Prostate gland (tissue), 2 donors: ENCODE measurements at regions not wholly inside any gene's neighbourhood (a gene's known extent, or its start where the extent isn't known, plus 50 kb on each side); places are given as distances from the start of the nearest gene placed in this dataset.
"Not testable (repeated sequence)": the region's sequence is repeated elsewhere in the genome, so short reads cannot be mapped to it uniquely, and the experiment has no call there.

ENCODE experiments used
- DNase-seq: peaks from one replicate; pipeline ENCODE4 v3.0.0-alpha.2; 2019; ENCODE audit warnings: low spot score
- H3K27ac ChIP-seq, 2 donors: fragments of 200-600 bp; sonication (generic); 2 replicates each; pipeline ENCODE4 v1.5.1; 2017 to 2019
- H3K27me3 ChIP-seq: fragments of 200-600 bp; sonication (generic); replicated peaks from 2 replicates; pipeline ENCODE4 v1.5.1; 2019; ENCODE audit not compliant: insufficient read depth
- H3K36me3 ChIP-seq, 2 donors: fragments of 200-600 bp; sonication (generic); 1 replicate in 1 of 2; 2 replicates in 1 of 2; pipeline versions ENCODE4 v1.5.1 to v1.8.1; 2017 to 2019
- H3K4me1 ChIP-seq: fragments of 200-600 bp; sonication (generic); replicated peaks from 2 replicates; pipeline ENCODE4 v1.5.1; 2019
- H3K4me3 ChIP-seq, 2 donors: fragments of 200-600 bp; sonication (generic); 2 replicates each; pipeline ENCODE4 v1.5.1; 2017 to 2019
- H3K9me3 ChIP-seq: fragments of 200-600 bp; sonication (generic); 2 replicates; pipeline ENCODE4 v1.5.1; 2017
- CTCF ChIP-seq, 4 experiments: fragments of 200-600 bp in 2 of 4; fragments of 450-650 bp in 2 of 4; sonication (generic) in 2 of 4; IDR thresholded peaks; 1 replicate in 3 of 4; 2 replicates in 1 of 4; pipeline ENCODE4 v1.5.1; 2016 to 2019; ENCODE audit warnings: antibody characterized with exemption in 4 of 4, mild to moderate bottlenecking in 2 of 4, moderate library complexity in 2 of 4
- POLR2A ChIP-seq: fragments of 450-650 bp; IDR thresholded peaks from one replicate; pipeline ENCODE4 v1.6.1; 2016; ENCODE audit warnings: antibody characterized with exemption, mild to moderate bottlenecking
- POLR2AphosphoS5 ChIP-seq: sonication (generic); formaldehyde crosslinking; IDR thresholded peaks from one replicate; pipeline ENCODE4 v1.6.1; 2017; ENCODE audit warnings: antibody characterized with exemption
- WGBS: methylation state at CpG from one replicate; pipeline ENCODE4 v1.1.5; 2018; 5-methylcytosine and 5-hydroxymethylcytosine counted together
- intact Hi-C: fragments of 100-400 bp; cut with DNase I; formaldehyde crosslinking; loops from one replicate; pipeline ENCODE4 v1.14.2; 2022

GRCh38 chr6:121697921-121698320 is 262.5 kb downstream of the GJA1 start:
- WGBS: 12% methylated on average over 6 of the region's 6 CpGs
- Histone ChIP-seq H3K4me3 (no peak overlapping the region), H3K27me3 (no peaks in the 10 kb centered on the region), H3K27ac (peak overlapping the region; percentile 5 to 39), H3K4me1 (no peaks in the 10 kb centered on the region), H3K36me3 (no peaks in the 10 kb centered on the region), H3K9me3 (no peaks in the 10 kb centered on the region)
- intact Hi-C loops: loop anchor here (5.0 kb wide), 1 partner anchor 201 kb away; no protein-coding TSS in a partner anchor
- no peak for TF ChIP-seq CTCF (IDR thresholded peaks at IDR 0.05)
- peak; percentile 34 for TF ChIP-seq POLR2AphosphoS5
- no peak for TF ChIP-seq POLR2A
- DNase-seq: no peak

GRCh38 chr6:121698617-121699016 is 263.2 kb downstream of the GJA1 start:
- no peaks in the 10 kb centered on the region for H3K9me3 ChIP-seq
- H3K27me3 ChIP-seq: no peaks in the 10 kb centered on the region
- no peaks in the 10 kb centered on the region for H3K4me1 ChIP-seq
- H3K4me3 ChIP-seq: no peak overlapping the region
- intact Hi-C loops: loop anchor here (5.0 kb wide), 1 partner anchor 201 kb away; no protein-coding TSS in a partner anchor
- no peak for DNase-seq
- TF ChIP-seq POLR2AphosphoS5 (no peak), CTCF (IDR thresholded peaks at IDR 0.05) (no peak), POLR2A (no peak)
- H3K36me3 ChIP-seq: no peaks in the 10 kb centered on the region
- no peak overlapping the region for H3K27ac ChIP-seq

GRCh38 chr6:121703129-121703528 is 267.7 kb downstream of the GJA1 start:
- H3K36me3 ChIP-seq, DNase-seq, H3K4me3 ChIP-seq, H3K27ac ChIP-seq, H3K27me3 ChIP-seq, H3K9me3 ChIP-seq, H3K4me1 ChIP-seq, intact Hi-C loops: not testable (repeated sequence)
- WGBS: 77% methylated on average over 8 of the region's 8 CpGs

GRCh38 chr6:121711472-121711871 is 276.0 kb downstream of the GJA1 start:
- DNase-seq: no peak
- no peak for TF ChIP-seq CTCF (IDR thresholded peaks at IDR 0.05)
- no peak for TF ChIP-seq POLR2AphosphoS5
- TF ChIP-seq POLR2A: no peak
- no peaks in the 10 kb centered on the region for H3K27me3 ChIP-seq
- no peak overlapping the region for H3K4me3 ChIP-seq
- no peaks in the 10 kb centered on the region for H3K9me3 ChIP-seq
- WGBS: 59% methylated on average over 3 of the region's 3 CpGs
- H3K27ac ChIP-seq: no peak overlapping the region
- intact Hi-C loops: no loop called here
- no peaks in the 10 kb centered on the region for H3K4me1 ChIP-seq
- H3K36me3 ChIP-seq: no peaks in the 10 kb centered on the region

GRCh38 chr6:121717686-121718085 is 282.2 kb downstream of the GJA1 start:
- no peaks in the 10 kb centered on the region for H3K4me1 ChIP-seq
- H3K27ac ChIP-seq: no peak overlapping the region
- H3K9me3 ChIP-seq: no peaks in the 10 kb centered on the region
- WGBS: 63% methylated on average over 4 of the region's 4 CpGs
- no peak for DNase-seq
- intact Hi-C loops: no loop called here
- no peak overlapping the region for H3K4me3 ChIP-seq
- no peaks in the 10 kb centered on the region for H3K36me3 ChIP-seq
- TF ChIP-seq CTCF (IDR thresholded peaks at IDR 0.05) (no peak), POLR2AphosphoS5 (no peak), POLR2A (no peak)
- no peaks in the 10 kb centered on the region for H3K27me3 ChIP-seq

- H3K36me3 ChIP-seq, H3K4me1 ChIP-seq, DNase-seq, H3K9me3 ChIP-seq, H3K27ac ChIP-seq, H3K27me3 ChIP-seq, intact Hi-C loops, H3K4me3 ChIP-seq: not testable (repeated sequence)
- WGBS: 84% methylated on average over 1 of the region's 1 CpG
Measured at GRCh38 chr6:121720867-121721266, 285.4 kb downstream of the GJA1 start.
